Effector CD4-positive, alpha-beta T cell (primary cell): ENCODE measurements at regions not wholly inside any gene's neighbourhood (a gene's known extent, or its start where the extent isn't known, plus 50 kb on each side); places are given as distances from the start of the nearest gene placed in this dataset.

ENCODE experiments used
- DNase-seq: peaks from one replicate; pipeline ENCODE4 v3.0.0-alpha.2; 2020

- DNase-seq = no peak
Observed at GRCh38 chr12:125272383-125272933, 207.2 kb downstream of the AACS start.

- no peak for DNase-seq
Observed at GRCh38 chr12:125276567-125276966, 211.3 kb downstream of the AACS start.

- no peak for DNase-seq
Observed at GRCh38 chr12:125280482-125281377, 215.5 kb downstream of the AACS start.

- DNase-seq = no peak
Observed at GRCh38 chr12:125282921-125283320, 217.7 kb downstream of the AACS start.

GRCh38 chr12:125283521-125283920 lies 218.3 kb downstream of the AACS start:
- DNase-seq = no peak

- no peak for DNase-seq
Observed at GRCh38 chr12:125284087-125284486, 218.9 kb downstream of the AACS start.

- no peak for DNase-seq
Observed at GRCh38 chr12:125284945-125285685, 219.9 kb downstream of the AACS start.

- no peak for DNase-seq
Observed at GRCh38 chr12:125286005-125286727, 220.9 kb downstream of the AACS start.

- DNase-seq = no peak
Observed at GRCh38 chr12:125287155-125287847, 222.1 kb downstream of the AACS start.

GRCh38 chr12:125288931-125289928 lies 224.0 kb downstream of the AACS start:
- no peak for DNase-seq

- DNase-seq = no peak
Observed at GRCh38 chr12:125289970-125290369, 224.7 kb downstream of the AACS start.

GRCh38 chr12:125292700-125293099 lies 227.5 kb downstream of the AACS start:
- DNase-seq = no peak

GRCh38 chr12:125295550-125295949 lies 230.3 kb downstream of the AACS start:
- DNase-seq = no peak

- no peak for DNase-seq
Observed at GRCh38 chr12:125296701-125297100, 231.5 kb downstream of the AACS start.

GRCh38 chr12:125299840-125300239 lies 234.6 kb downstream of the AACS start:
- no peak for DNase-seq

GRCh38 chr12:125300249-125300648 lies 235.0 kb downstream of the AACS start:
- no peak for DNase-seq

GRCh38 chr12:125303337-125303736 lies 238.1 kb downstream of the AACS start:
- no peak for DNase-seq

- DNase-seq = no peak
Observed at GRCh38 chr12:125304029-125304428, 238.8 kb downstream of the AACS start.

GRCh38 chr12:125305231-125305630 lies 240.0 kb downstream of the AACS start:
- no peak for DNase-seq

- DNase-seq = no peak
Observed at GRCh38 chr12:125310461-125310860, 245.2 kb downstream of the AACS start.

- no peak for DNase-seq
Observed at GRCh38 chr12:125311050-125311449, 245.8 kb downstream of the AACS start.
